Upper lobe of left lung (tissue), 4 donors: ENCODE measurements at regions not wholly inside any gene's neighbourhood (a gene's known extent, or its start where the extent isn't known, plus 50 kb on each side); places are given as distances from the start of the nearest gene placed in this dataset.

Experiments
- POLR2A ChIP-seq, 4 donors: fragments of 450-650 bp; IDR thresholded peaks; one replicate each; pipeline ENCODE4 v1.5.1; 2016 to 2017; ENCODE audit warnings: antibody characterized with exemption in 4 of 4, mild to moderate bottlenecking in 2 of 4
- TF ChIP-seq, protein P1 (sequence below), 6 experiments: fragments of 450-650 bp in 4 of 6; fragments of 200-600 bp in 2 of 6; sonication (generic) in 2 of 6; IDR thresholded peaks; one replicate each; pipeline ENCODE4 v1.5.1; 2016 to 2019; ENCODE audit warnings: antibody characterized with exemption in 6 of 6

DNA sequence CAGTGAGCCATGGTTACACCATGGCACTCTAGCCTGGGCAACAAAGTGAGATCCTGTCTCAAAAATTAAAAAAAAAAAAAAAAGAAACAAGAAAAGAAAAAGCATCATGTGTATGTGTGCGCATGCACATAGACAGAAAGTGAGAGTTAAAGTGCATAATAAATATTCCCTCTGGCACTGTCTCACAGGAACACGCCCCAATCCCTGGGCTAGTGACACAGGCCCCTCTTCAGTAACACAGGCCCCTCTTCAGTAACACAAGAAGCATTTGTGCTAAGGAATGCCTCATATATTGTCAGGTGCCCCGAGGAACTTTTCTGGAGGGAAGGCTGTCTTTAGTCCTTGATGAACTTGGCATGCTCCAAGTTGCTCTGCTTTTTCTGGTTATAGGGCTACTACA, 57.5 kb downstream of the RPL27A start:
- TF ChIP-seq, protein P1, sequence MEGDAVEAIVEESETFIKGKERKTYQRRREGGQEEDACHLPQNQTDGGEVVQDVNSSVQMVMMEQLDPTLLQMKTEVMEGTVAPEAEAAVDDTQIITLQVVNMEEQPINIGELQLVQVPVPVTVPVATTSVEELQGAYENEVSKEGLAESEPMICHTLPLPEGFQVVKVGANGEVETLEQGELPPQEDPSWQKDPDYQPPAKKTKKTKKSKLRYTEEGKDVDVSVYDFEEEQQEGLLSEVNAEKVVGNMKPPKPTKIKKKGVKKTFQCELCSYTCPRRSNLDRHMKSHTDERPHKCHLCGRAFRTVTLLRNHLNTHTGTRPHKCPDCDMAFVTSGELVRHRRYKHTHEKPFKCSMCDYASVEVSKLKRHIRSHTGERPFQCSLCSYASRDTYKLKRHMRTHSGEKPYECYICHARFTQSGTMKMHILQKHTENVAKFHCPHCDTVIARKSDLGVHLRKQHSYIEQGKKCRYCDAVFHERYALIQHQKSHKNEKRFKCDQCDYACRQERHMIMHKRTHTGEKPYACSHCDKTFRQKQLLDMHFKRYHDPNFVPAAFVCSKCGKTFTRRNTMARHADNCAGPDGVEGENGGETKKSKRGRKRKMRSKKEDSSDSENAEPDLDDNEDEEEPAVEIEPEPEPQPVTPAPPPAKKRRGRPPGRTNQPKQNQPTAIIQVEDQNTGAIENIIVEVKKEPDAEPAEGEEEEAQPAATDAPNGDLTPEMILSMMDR (IDR thresholded peaks at IDR 0.05): no peak
- no peak for TF ChIP-seq POLR2A (IDR thresholded peaks at IDR 0.05)
